Psoas muscle (tissue), 7 donors: ENCODE measurements at regions not wholly inside any gene's neighbourhood (a gene's known extent, or its start where the extent isn't known, plus 50 kb on each side); places are given as distances from the start of the nearest gene placed in this dataset.

Experiments
- ATAC-seq, 4 donors: fragments of 200-7000 bp; cut with Tn5 transposase; one replicate each; pipeline ENCODE4 v1.9.1; 2020; ENCODE audit warnings: moderate library complexity in 3 of 4, mild to moderate bottlenecking in 2 of 4
- DNase-seq, 2 donors: peaks; one replicate each; pipeline ENCODE4 v3.0.0-alpha.2; 2020
- H3K27ac ChIP-seq: fragments of 200-600 bp; one replicate; pipeline ENCODE4 v1.8.0; 2022
- H3K27me3 ChIP-seq, 3 donors: fragments of 200-600 bp in 1 of 3; one replicate each; pipeline versions ENCODE4 v1.6.1 to v1.8.0; 2013 to 2022; ENCODE audit warnings: low read length in 2 of 3, mild to moderate bottlenecking in 2 of 3, moderate library complexity in 1 of 3; ENCODE audit not compliant: insufficient read depth in 3 of 3
- H3K36me3 ChIP-seq, 2 donors: fragments of 200-600 bp in 1 of 2; one replicate each; pipeline versions ENCODE4 v1.6.1 to v1.8.0; 2013 to 2022; ENCODE audit warnings: low read depth in 1 of 2, mild to moderate bottlenecking in 1 of 2, moderate library complexity in 1 of 2; ENCODE audit not compliant: insufficient read depth in 1 of 2
- H3K4me1 ChIP-seq: fragments of 200-600 bp; one replicate; pipeline ENCODE4 v1.8.0; 2022
- H3K4me3 ChIP-seq: fragments of 200-600 bp; one replicate; pipeline ENCODE4 v1.8.0; 2022; ENCODE audit warnings: mild to moderate bottlenecking
- H3K9me3 ChIP-seq: fragments of 200-600 bp; one replicate; pipeline ENCODE4 v1.8.0; 2022
- WGBS, 3 donors: extraction: QIAGEN DNeasy Blood & Tissue Kit; methylation state at CpG; one replicate each; pipeline versions ENCODE4 v1.1.6 to v1.1.7; 2013; 5-methylcytosine and 5-hydroxymethylcytosine counted together
- intact Hi-C, 2 donors: fragments of 100-400 bp; cut with DNase I; formaldehyde crosslinking; loops; one replicate each; pipeline versions ENCODE4 v1.11.0 to v1.14.2; 2022
- TF ChIP-seq, protein P1 (sequence below): fragments of 200-600 bp; IDR thresholded peaks from one replicate; pipeline ENCODE4 v1.8.0; 2022; ENCODE audit warnings: antibody characterized with exemption
- donor health status: healthy with polysubstance abuse.
- donor health status: DM: no; HTN: no; CAD: no; lungs with moderate emphysema.
- donor health status: Bipolar disorder and iron deficiency.
- donor health status: healthy.
- donor health status: DM: yes; HTN: yes; CAD: no.
- donor health status: DM: no; HTN: no; CAD: no.
- donor health status: DM: yes; HTN: yes; CAD: no.

DNA sequence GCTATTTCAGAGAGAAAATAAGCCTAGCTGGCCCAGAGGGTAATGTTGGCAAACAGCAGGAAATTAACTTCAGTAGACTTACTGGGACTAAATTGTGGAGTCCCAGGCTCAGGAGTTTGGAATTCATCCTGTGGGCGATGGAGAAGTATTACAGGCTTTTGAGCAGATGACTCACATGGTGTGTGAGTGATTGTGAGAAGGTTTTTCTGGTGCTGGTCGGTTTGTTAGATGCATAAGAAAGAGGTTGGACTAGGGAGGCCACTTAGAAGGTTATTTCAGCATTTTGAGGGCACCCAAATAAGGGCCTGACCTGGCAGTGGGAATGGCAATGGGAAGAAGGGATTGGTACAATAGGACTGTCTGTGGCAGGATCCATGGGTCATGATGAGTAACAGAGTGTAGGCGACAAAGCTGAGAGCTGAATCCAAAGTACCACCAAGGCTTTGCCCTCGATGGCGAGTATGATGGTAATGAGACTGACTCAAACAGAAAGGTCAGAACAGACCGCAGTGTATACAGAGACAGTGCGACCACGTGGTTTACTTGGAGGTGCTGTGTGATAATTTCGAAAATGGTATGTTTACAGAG, 69.2 kb upstream of the KIF26B start:
- DNase-seq (no peak), ATAC-seq (no peak)
- H3K36me3 ChIP-seq, result peaks cover 0 to 3% of the 10 kb centered on the region in 2 donors
- 93 to 97% (median 95%) methylated on average over 9 of the region's 9 CpGs for WGBS, 3 donors
- H3K4me1 ChIP-seq, result no peaks in the 10 kb centered on the region
- H3K27me3 ChIP-seq, result no peaks in the 10 kb centered on the region
- no peak overlapping the region for H3K27ac ChIP-seq
- intact Hi-C loops, result no loop called here
- H3K4me3 ChIP-seq, result no peak overlapping the region
- H3K9me3 ChIP-seq, result no peaks in the 10 kb centered on the region
- TF ChIP-seq, protein P1, sequence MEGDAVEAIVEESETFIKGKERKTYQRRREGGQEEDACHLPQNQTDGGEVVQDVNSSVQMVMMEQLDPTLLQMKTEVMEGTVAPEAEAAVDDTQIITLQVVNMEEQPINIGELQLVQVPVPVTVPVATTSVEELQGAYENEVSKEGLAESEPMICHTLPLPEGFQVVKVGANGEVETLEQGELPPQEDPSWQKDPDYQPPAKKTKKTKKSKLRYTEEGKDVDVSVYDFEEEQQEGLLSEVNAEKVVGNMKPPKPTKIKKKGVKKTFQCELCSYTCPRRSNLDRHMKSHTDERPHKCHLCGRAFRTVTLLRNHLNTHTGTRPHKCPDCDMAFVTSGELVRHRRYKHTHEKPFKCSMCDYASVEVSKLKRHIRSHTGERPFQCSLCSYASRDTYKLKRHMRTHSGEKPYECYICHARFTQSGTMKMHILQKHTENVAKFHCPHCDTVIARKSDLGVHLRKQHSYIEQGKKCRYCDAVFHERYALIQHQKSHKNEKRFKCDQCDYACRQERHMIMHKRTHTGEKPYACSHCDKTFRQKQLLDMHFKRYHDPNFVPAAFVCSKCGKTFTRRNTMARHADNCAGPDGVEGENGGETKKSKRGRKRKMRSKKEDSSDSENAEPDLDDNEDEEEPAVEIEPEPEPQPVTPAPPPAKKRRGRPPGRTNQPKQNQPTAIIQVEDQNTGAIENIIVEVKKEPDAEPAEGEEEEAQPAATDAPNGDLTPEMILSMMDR, result no peak

DNA sequence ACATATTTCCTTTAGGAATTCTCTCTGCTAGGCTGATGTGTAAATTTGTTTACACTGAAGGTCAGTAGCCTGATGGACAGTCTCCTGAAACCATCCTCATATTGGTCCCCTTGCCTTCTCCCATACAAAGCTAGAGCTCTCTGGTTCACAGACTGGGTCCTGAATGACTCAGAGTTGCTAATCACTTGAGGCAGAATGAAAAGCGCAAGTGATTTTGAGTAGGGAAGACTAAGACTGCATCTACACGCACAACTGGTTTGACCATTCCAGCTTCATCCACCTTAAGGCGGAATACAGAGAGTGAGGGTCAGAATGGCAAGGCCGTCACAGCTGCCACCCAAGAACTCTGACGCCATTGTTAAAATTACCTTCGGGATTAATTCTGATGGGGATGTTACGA, 70.2 kb upstream of the KIF26B start:
- H3K27ac ChIP-seq, result no peak overlapping the region
- intact Hi-C loops, result no loop called here
- peaks cover 0 to 3% of the 10 kb centered on the region in 2 donors for H3K36me3 ChIP-seq
- DNase-seq (no peak), ATAC-seq (no peak)
- WGBS, 3 donors, result 97 to 99% (median 97%) methylated on average over 7 of the region's 7 CpGs
- H3K9me3 ChIP-seq, result no peaks in the 10 kb centered on the region
- no peaks in the 10 kb centered on the region for H3K27me3 ChIP-seq
- no peaks in the 10 kb centered on the region for H3K4me1 ChIP-seq
- H3K4me3 ChIP-seq, result no peak overlapping the region
- TF ChIP-seq, protein P1, result no peak

DNA sequence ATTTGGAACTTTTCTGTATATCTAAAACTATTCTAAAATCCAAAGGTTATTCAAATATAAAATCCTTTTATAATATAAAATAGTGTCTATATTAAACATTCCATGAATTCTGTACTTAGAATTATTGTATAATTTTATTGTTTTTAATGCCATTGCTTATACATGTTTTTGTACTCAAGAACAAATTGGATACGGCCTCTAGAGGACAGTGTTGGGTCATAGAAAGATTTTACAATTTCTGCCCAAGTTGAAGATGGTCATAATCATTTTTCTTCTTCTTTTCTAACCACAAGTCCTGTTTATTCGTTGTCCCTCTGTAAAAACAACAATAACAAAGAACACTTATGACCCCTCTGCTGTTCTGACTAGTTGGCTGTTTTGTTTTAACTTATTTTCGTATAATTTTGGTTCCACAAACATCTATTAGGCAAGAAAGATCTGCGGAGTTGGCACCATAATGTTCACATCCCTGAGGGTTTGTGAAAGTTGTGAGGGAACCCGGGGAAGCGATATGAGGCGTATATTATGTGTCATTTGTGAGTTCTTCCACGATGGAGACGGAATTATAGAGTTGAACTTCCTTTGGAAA, 75.7 kb upstream of the KIF26B start:
- Histone ChIP-seq H3K36me3 (no peaks in the 10 kb centered on the region), H3K4me1 (no peaks in the 10 kb centered on the region), H3K9me3 (peaks cover 5% of the 10 kb centered on the region), H3K27ac (no peak overlapping the region), H3K4me3 (no peak overlapping the region), H3K27me3 (no peaks in the 10 kb centered on the region)
- WGBS, 3 donors, result 76 to 80% (median 79%) methylated on average over 9 of the region's 9 CpGs
- ATAC-seq, result no peak
- no peak for DNase-seq
- TF ChIP-seq, protein P1, result peak; percentile 24
- intact Hi-C loops, result no loop called here

DNA sequence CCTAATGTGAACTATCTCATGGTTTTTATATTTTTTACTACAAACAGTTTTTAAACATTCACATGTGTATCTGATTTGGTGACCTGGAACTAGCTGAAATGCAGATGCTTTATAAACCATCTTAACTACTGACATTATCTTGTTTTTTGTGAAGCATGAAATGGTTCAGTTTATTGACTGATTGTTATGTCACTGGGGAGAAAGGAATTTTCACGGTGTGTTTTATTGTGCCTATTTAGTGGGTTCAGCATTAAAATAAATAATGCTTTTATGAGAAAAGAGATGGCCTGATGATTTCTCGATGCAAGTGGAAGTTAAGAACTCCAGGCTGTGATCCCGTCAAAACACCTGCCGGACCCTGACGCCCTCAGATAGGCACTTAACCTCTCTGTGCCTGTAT, 79.9 kb upstream of the KIF26B start:
- Histone ChIP-seq H3K4me3 (no peak overlapping the region), H3K9me3 (peaks cover 5% of the 10 kb centered on the region), H3K27ac (no peak overlapping the region), H3K36me3 (no peaks in the 10 kb centered on the region), H3K4me1 (no peaks in the 10 kb centered on the region), H3K27me3 (no peaks in the 10 kb centered on the region)
- no peak for DNase-seq
- no peak for ATAC-seq
- intact Hi-C loops, result no loop called here
- WGBS, 3 donors, result 52 to 66% (median 54%) methylated on average over 5 of the region's 5 CpGs
- TF ChIP-seq, protein P1, result no peak
